PFSK-1 (cell line): ENCODE measurements at regions not wholly inside any gene's neighbourhood (a gene's known extent, or its start where the extent isn't known, plus 50 kb on each side); places are given as distances from the start of the nearest gene placed in this dataset.

Source experiments
- FOXP2 ChIP-seq: optimal IDR thresholded peaks from 2 replicates; pipeline ENCODE3; 2011; ENCODE audit warnings: borderline replicate concordance, control low read depth, inconsistent platforms; ENCODE audit not compliant: insufficient read depth; ENCODE audit errors: extremely low read length, extremely low read depth
- POLR2AphosphoS5 ChIP-seq: IDR thresholded peaks from 2 replicates; pipeline ENCODE4 v1.6.1; 2012; ENCODE audit warnings: low read depth, mild to moderate bottlenecking, control low read depth, low read length, moderate library complexity
- REST ChIP-seq, 2 experiments: IDR thresholded peaks; 2 replicates each; pipeline versions ENCODE4 v1.6.1 to v1.8.0; 2011 to 2012; ENCODE audit warnings: low read depth in 2 of 2, low read length in 2 of 2, control low read depth in 1 of 2, inconsistent platforms in 1 of 2, mild to moderate bottlenecking in 1 of 2, moderate library complexity in 1 of 2; ENCODE audit not compliant: insufficient read depth in 1 of 2
- SIN3A ChIP-seq: IDR thresholded peaks from 2 replicates; pipeline ENCODE4 v1.6.1; 2012; ENCODE audit warnings: mild to moderate bottlenecking, low read length, moderate library complexity, borderline replicate concordance; ENCODE audit not compliant: insufficient read depth
- TAF1 ChIP-seq: IDR thresholded peaks from 2 replicates; pipeline ENCODE4 v1.6.1; 2012; ENCODE audit warnings: low read length, control low read depth, borderline replicate concordance; ENCODE audit not compliant: insufficient read depth

- TF ChIP-seq SIN3A: no peak
- TF ChIP-seq REST (IDR thresholded peaks at IDR 0.05; ENCODE audit: insufficient read depth in 1 of 2, low read depth in 2 of 2, low read length in 2 of 2): no peak
- no peak for TF ChIP-seq TAF1
- no peak for TF ChIP-seq POLR2AphosphoS5
- TF ChIP-seq FOXP2: no peak
Measured at GRCh38 chr9:75715360-75715759, 175.1 kb upstream of the PCSK5 start.

- TF ChIP-seq SIN3A (no peak), POLR2AphosphoS5 (no peak), TAF1 (no peak), REST (IDR thresholded peaks at IDR 0.05; ENCODE audit: insufficient read depth in 1 of 2, low read depth in 2 of 2, low read length in 2 of 2) (no peak), FOXP2 (no peak)
Measured at GRCh38 chr9:75718677-75719076, 171.8 kb upstream of the PCSK5 start.

- TF ChIP-seq REST (IDR thresholded peaks at IDR 0.05; ENCODE audit: insufficient read depth in 1 of 2, low read depth in 2 of 2, low read length in 2 of 2) (no peak), SIN3A (no peak), FOXP2 (no peak), POLR2AphosphoS5 (no peak), TAF1 (no peak)
Measured at GRCh38 chr9:75728391-75728790, 162.1 kb upstream of the PCSK5 start.

- TF ChIP-seq POLR2AphosphoS5 (no peak), FOXP2 (no peak), SIN3A (no peak), TAF1 (no peak), REST (IDR thresholded peaks at IDR 0.05; ENCODE audit: insufficient read depth in 1 of 2, low read depth in 2 of 2, low read length in 2 of 2) (no peak)
Measured at GRCh38 chr9:75734802-75735201, 155.7 kb upstream of the PCSK5 start.

GRCh38 chr9:75739884-75740611 is 150.4 kb upstream of the PCSK5 start:
- no peak for TF ChIP-seq FOXP2
- no peak for TF ChIP-seq TAF1
- TF ChIP-seq REST (IDR thresholded peaks at IDR 0.05; ENCODE audit: insufficient read depth in 1 of 2, low read depth in 2 of 2, low read length in 2 of 2): no peak
- TF ChIP-seq POLR2AphosphoS5: no peak
- no peak for TF ChIP-seq SIN3A
